WTC11 (cell line): ENCODE measurements at regions not wholly inside any gene's neighbourhood (a gene's known extent, or its start where the extent isn't known, plus 50 kb on each side); places are given as distances from the start of the nearest gene placed in this dataset.

Experiments
- CREB1 ChIP-seq: sonication (generic); formaldehyde crosslinking; IDR thresholded peaks from 2 replicates; pipeline ENCODE4 v1.8.0; 2023; ENCODE audit warnings: mild to moderate bottlenecking, missing genetic modification reagents
- FOXP1 ChIP-seq: sonication (generic); formaldehyde crosslinking; IDR thresholded peaks from 2 replicates; pipeline ENCODE4 v1.8.0; 2022; ENCODE audit warnings: missing genetic modification reagents, mild to moderate bottlenecking, moderate library complexity, borderline replicate concordance
- ZNF219 ChIP-seq: sonication (generic); formaldehyde crosslinking; IDR thresholded peaks from 2 replicates; pipeline ENCODE4 v1.8.0; 2023; ENCODE audit warnings: missing genetic modification reagents, mild to moderate bottlenecking, borderline replicate concordance
- ZNF232 ChIP-seq: sonication (generic); formaldehyde crosslinking; IDR thresholded peaks from 2 replicates; pipeline ENCODE4 v1.8.0; 2022; ENCODE audit warnings: mild to moderate bottlenecking, missing genetic modification reagents
- TF ChIP-seq, protein P1 (sequence below): fragments of 200-600 bp; IDR thresholded peaks from 2 replicates; pipeline ENCODE4 v1.8.0; 2022; ENCODE audit warnings: antibody characterized with exemption
- TF ChIP-seq, protein P2 (sequence below): sonication (generic); formaldehyde crosslinking; IDR thresholded peaks from 2 replicates; pipeline ENCODE4 v1.8.1; 2022; ENCODE audit warnings: mild to moderate bottlenecking, missing genetic modification reagents, moderate library complexity, borderline replicate concordance

- TF ChIP-seq, protein P1, sequence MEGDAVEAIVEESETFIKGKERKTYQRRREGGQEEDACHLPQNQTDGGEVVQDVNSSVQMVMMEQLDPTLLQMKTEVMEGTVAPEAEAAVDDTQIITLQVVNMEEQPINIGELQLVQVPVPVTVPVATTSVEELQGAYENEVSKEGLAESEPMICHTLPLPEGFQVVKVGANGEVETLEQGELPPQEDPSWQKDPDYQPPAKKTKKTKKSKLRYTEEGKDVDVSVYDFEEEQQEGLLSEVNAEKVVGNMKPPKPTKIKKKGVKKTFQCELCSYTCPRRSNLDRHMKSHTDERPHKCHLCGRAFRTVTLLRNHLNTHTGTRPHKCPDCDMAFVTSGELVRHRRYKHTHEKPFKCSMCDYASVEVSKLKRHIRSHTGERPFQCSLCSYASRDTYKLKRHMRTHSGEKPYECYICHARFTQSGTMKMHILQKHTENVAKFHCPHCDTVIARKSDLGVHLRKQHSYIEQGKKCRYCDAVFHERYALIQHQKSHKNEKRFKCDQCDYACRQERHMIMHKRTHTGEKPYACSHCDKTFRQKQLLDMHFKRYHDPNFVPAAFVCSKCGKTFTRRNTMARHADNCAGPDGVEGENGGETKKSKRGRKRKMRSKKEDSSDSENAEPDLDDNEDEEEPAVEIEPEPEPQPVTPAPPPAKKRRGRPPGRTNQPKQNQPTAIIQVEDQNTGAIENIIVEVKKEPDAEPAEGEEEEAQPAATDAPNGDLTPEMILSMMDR, result no peak
- TF ChIP-seq CREB1 (no peak), ZNF232 (no peak), FOXP1 (no peak), ZNF219 (CRISPR knock-in tag) (no peak)
- TF ChIP-seq, protein P2, sequence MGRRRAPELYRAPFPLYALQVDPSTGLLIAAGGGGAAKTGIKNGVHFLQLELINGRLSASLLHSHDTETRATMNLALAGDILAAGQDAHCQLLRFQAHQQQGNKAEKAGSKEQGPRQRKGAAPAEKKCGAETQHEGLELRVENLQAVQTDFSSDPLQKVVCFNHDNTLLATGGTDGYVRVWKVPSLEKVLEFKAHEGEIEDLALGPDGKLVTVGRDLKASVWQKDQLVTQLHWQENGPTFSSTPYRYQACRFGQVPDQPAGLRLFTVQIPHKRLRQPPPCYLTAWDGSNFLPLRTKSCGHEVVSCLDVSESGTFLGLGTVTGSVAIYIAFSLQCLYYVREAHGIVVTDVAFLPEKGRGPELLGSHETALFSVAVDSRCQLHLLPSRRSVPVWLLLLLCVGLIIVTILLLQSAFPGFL (CRISPR knock-in tag), result no peak
Observed at GRCh38 chr2:11090187-11090586, 65.1 kb upstream of the SLC66A3 start.
